Thoracic aorta (tissue), 2 donors: ENCODE measurements at regions not wholly inside any gene's neighbourhood (a gene's known extent, or its start where the extent isn't known, plus 50 kb on each side); places are given as distances from the start of the nearest gene placed in this dataset.

Experiments used
- ATAC-seq: fragments of 150-250 bp; one replicate; pipeline ENCODE4 v1.8.0; 2017; ENCODE audit warnings: low read depth; ENCODE audit not compliant: insufficient number of reproducible peaks, low FRiP score
- DNase-seq: peaks from one replicate; pipeline ENCODE4 v3.0.0-alpha.2; 2020; ENCODE audit warnings: low spot score
- H3K27ac ChIP-seq, 2 donors: fragments of 200-600 bp; sonication (generic); 1 replicate in 1 of 2; 2 replicates in 1 of 2; pipeline ENCODE4 v1.5.1; 2016; ENCODE audit warnings: mild to moderate bottlenecking in 2 of 2, moderate library complexity in 2 of 2
- H3K27me3 ChIP-seq: fragments of 200-600 bp; sonication (generic); replicated peaks from 2 replicates; pipeline ENCODE4 v1.6.0; 2016; ENCODE audit warnings: mild to moderate bottlenecking; ENCODE audit not compliant: insufficient read depth
- H3K36me3 ChIP-seq: fragments of 200-600 bp; sonication (generic); one replicate; pipeline ENCODE4 v1.5.1; 2016
- H3K4me1 ChIP-seq, 2 donors: fragments of 200-600 bp; sonication (generic); 1 replicate in 1 of 2; 2 replicates in 1 of 2; pipeline versions ENCODE4 v1.5.1 to v1.6.0; 2016; ENCODE audit warnings: low read depth in 2 of 2, mild to moderate bottlenecking in 1 of 2; ENCODE audit not compliant: control insufficient read depth in 1 of 2
- H3K4me3 ChIP-seq: fragments of 200-600 bp; sonication (generic); 2 replicates; pipeline ENCODE4 v1.5.1; 2016; ENCODE audit warnings: mild to moderate bottlenecking
- H3K9me3 ChIP-seq: fragments of 200-600 bp; sonication (generic); 2 replicates; pipeline ENCODE4 v1.5.1; 2016
- TF ChIP-seq, protein P1 (sequence below): fragments of 200-600 bp; sonication (generic); IDR thresholded peaks from one replicate; pipeline ENCODE4 v1.5.1; 2019; ENCODE audit warnings: antibody characterized with exemption

DNA sequence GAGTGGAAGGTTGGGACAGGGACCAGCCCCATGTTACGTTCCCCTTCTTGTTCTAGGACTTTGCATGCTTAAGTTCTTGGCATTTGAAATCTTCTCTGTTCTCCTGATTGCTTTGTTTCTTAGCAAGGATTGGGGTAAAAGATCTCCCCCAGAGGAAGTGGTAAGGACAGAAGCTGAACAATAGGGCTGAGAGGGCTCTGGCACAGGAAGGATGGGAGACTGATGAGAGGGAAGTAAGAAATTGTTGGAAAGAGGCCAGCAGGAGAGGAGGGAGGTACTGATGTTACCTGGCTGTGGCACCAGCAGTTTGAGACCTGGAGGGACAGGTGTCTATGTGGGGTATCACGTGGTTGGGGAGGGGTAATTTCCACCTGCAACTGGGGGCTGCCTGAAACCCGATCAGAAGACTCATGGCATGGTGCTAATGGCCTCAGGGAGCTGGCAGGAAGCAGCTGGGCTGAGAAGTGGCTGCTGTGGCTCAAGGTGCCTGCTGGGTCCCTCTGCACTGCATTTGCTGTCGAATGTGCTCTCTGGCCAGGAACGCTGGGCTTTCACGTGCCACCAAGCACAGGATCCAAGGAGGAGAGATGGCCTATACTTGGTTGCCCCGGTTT lies 108.4 kb downstream of the LSM3 start:
- TF ChIP-seq, protein P1, sequence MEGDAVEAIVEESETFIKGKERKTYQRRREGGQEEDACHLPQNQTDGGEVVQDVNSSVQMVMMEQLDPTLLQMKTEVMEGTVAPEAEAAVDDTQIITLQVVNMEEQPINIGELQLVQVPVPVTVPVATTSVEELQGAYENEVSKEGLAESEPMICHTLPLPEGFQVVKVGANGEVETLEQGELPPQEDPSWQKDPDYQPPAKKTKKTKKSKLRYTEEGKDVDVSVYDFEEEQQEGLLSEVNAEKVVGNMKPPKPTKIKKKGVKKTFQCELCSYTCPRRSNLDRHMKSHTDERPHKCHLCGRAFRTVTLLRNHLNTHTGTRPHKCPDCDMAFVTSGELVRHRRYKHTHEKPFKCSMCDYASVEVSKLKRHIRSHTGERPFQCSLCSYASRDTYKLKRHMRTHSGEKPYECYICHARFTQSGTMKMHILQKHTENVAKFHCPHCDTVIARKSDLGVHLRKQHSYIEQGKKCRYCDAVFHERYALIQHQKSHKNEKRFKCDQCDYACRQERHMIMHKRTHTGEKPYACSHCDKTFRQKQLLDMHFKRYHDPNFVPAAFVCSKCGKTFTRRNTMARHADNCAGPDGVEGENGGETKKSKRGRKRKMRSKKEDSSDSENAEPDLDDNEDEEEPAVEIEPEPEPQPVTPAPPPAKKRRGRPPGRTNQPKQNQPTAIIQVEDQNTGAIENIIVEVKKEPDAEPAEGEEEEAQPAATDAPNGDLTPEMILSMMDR, result no peak

DNA sequence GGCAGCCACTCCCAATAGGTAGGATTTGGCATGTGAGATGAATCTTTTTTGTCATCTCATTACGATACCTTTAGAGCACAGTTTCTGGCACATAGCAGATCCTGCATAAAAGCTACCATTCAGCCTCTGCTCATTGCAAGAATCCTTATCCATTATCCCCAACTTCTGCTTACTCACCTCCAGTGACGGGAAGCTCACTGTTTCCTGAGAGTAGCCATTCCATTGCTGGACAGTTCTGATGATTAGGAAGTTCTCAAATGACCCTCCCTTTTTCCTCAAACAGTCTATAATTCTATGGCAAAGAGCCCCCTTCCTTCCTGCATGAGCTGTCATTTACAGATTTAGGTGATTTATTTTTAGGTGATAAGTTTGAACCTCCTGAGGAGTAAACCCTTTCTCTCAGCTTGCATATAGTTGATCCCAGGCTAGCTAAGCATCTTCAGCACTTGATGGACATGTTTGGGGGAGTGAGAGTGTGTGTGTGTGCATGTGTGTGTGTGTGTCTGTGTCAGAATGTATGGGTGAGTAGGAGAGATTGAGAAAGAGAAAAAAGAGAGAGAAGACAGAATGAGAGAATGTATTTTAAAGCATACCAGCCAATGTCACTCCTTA lies 109.7 kb downstream of the LSM3 start:
- Histone ChIP-seq H3K4me1 (no peaks in the 10 kb centered on the region), H3K9me3 (no peaks in the 10 kb centered on the region), H3K27ac (no peak overlapping the region), H3K4me3 (no peak overlapping the region), H3K36me3 (no peaks in the 10 kb centered on the region), H3K27me3 (no peaks in the 10 kb centered on the region)
- TF ChIP-seq, protein P1, result no peak
- ATAC-seq (no peak), DNase-seq (no peak)

More for the DNA sequence above, 108.4 kb downstream of the LSM3 start:
- ATAC-seq, result no peak
- DNase-seq, result no peak
- no peak overlapping the region for H3K27ac ChIP-seq
- H3K4me1 ChIP-seq, result no peaks in the 10 kb centered on the region
- no peak overlapping the region for H3K4me3 ChIP-seq
- no peaks in the 10 kb centered on the region for H3K27me3 ChIP-seq
- H3K36me3 ChIP-seq, result no peaks in the 10 kb centered on the region
- no peaks in the 10 kb centered on the region for H3K9me3 ChIP-seq

DNA sequence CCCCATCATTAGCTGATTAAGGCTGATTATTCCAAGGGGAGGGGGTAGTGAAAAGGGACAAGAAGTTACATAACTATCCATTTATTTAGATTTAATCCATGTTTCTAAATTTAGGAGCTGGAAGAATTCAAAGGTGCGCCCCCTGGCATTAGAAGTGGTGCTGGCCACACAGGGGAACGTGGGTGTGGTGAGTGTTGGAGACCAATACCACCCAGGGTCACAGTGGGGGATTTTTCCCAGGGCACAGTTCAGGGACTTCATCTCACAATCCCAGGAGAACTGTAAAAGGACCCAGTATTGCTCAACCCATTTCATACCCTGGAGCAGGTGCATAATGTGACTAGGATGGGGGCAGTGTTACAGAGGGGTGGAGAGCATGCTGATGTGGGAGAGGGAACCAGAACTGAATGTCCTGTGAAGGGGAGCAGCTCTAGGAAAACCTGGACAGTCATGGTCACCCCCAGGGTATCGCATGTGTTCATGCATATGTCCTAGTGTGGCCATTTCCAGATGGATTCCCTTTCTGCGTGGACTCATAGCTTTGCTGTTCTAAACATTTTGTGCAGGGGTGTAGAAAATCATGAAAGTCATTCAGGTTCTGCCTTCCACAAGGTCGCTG lies 110.3 kb downstream of the LSM3 start:
- ATAC-seq (no peak), DNase-seq (no peak)
- no peaks in the 10 kb centered on the region for H3K36me3 ChIP-seq
- no peak overlapping the region for H3K27ac ChIP-seq
- TF ChIP-seq, protein P1, result no peak
- no peaks in the 10 kb centered on the region for H3K4me1 ChIP-seq
- H3K4me3 ChIP-seq, result no peak overlapping the region
- no peaks in the 10 kb centered on the region for H3K9me3 ChIP-seq
- H3K27me3 ChIP-seq, result no peaks in the 10 kb centered on the region

DNA sequence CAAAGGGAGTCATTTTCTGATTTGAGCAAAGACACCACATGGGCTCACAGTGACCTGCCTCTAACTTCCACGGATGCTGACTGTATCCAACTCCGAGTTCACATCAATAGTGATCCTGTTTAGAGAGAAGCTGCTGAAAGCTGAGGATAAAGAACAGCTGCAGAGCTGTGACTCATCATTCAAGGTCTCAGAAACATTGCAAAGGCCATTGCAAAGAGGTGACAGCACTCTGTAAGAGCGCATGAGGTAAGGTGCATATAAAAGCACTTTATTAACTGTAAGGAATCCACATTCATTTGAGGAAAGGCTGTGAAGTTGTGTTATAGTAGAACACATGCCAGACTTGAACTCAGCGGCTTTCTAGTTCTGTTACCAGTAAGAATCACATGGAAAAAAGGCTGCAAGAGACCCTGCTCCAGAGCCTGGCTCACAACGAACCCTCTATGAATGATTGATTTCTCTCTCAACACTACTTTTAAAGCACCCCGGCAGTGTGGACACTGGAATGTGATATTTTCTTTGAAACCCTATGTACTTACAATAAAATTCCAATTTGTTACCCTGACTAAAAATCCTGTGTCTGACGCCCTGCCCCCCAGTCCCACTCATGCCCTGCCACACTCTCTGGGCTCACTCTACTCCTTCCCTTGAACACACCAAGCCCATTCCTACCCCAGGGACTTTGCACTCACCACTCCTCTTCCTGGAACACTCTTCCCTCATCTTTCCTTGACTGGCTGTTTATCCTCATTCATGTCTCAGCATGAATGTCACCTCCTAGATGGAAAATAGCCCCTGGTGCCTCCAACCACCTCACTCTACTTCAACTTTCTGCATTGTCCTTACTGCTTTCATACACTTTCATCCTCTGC lies 111.2 kb downstream of the LSM3 start:
- no peaks in the 10 kb centered on the region for H3K36me3 ChIP-seq
- DNase-seq (no peak), ATAC-seq (no peak)
- TF ChIP-seq, protein P1, result no peak
- no peak overlapping the region for H3K4me3 ChIP-seq
- no peak overlapping the region for H3K27ac ChIP-seq
- H3K4me1 ChIP-seq, result no peaks in the 10 kb centered on the region
- no peaks in the 10 kb centered on the region for H3K9me3 ChIP-seq
- no peaks in the 10 kb centered on the region for H3K27me3 ChIP-seq
